Spleen (tissue), 11 donors: ENCODE measurements at regions not wholly inside any gene's neighbourhood (a gene's known extent, or its start where the extent isn't known, plus 50 kb on each side); places are given as distances from the start of the nearest gene placed in this dataset.

Source experiments
- DNase-seq: peaks from one replicate; pipeline ENCODE4 v3.0.0-alpha.2; 2020
- H3K27ac ChIP-seq, 8 donors: fragments of 200-600 bp; sonication (generic) in 7 of 8; 1 replicate in 4 of 8; 2 replicates in 4 of 8; pipeline versions ENCODE4 v1.5.0 to v1.8.0; 2016 to 2021; ENCODE audit warnings: inconsistent platforms in 4 of 8, mild to moderate bottlenecking in 4 of 8, moderate library complexity in 1 of 8
- H3K27me3 ChIP-seq, 7 donors: fragments of 200-600 bp; sonication (generic) in 6 of 7; replicated peaks in 1 of 7; 1 replicate in 4 of 7; 2 replicates in 3 of 7; pipeline versions ENCODE4 v1.5.0 to v1.8.0; 2016 to 2021; ENCODE audit warnings: inconsistent platforms in 3 of 7, mild to moderate bottlenecking in 1 of 7
- H3K36me3 ChIP-seq, 6 donors: fragments of 200-600 bp; sonication (generic) in 5 of 6; 1 replicate in 4 of 6; 2 replicates in 2 of 6; pipeline versions ENCODE4 v1.5.0 to v1.8.0; 2016 to 2021; ENCODE audit warnings: inconsistent platforms in 2 of 6
- H3K4me1 ChIP-seq, 6 donors: fragments of 200-600 bp; sonication (generic) in 5 of 6; 1 replicate in 3 of 6; 2 replicates in 3 of 6; pipeline versions ENCODE4 v1.5.0 to v1.8.0; 2016 to 2021; ENCODE audit warnings: inconsistent platforms in 3 of 6
- H3K4me3 ChIP-seq, 8 donors: fragments of 200-600 bp; sonication (generic) in 7 of 8; 1 replicate in 4 of 8; 2 replicates in 4 of 8; pipeline versions ENCODE4 v1.5.0 to v1.8.0; 2016 to 2021; ENCODE audit warnings: inconsistent platforms in 4 of 8, mild to moderate bottlenecking in 4 of 8, moderate library complexity in 2 of 8
- H3K9me3 ChIP-seq, 8 donors: fragments of 200-600 bp; sonication (generic) in 7 of 8; 1 replicate in 4 of 8; 2 replicates in 4 of 8; pipeline versions ENCODE4 v1.5.0 to v1.8.0; 2016 to 2021; ENCODE audit warnings: inconsistent platforms in 4 of 8
- POLR2A ChIP-seq, 3 donors: fragments of 450-650 bp; IDR thresholded peaks; one replicate each; pipeline ENCODE4 v1.5.1; 2017; ENCODE audit warnings: antibody characterized with exemption in 3 of 3, mild to moderate bottlenecking in 1 of 3
- POLR2AphosphoS5 ChIP-seq, 3 donors: sonication (generic); formaldehyde crosslinking; IDR thresholded peaks; one replicate each; pipeline ENCODE4 v1.5.1; 2017; ENCODE audit warnings: antibody characterized with exemption in 3 of 3
- WGBS, 5 donors: extraction: QIAGEN DNeasy Blood & Tissue Kit in 3 of 5; methylation state at CpG; one replicate each; pipeline versions ENCODE4 v1.1.5 to v1.1.7; 2013 to 2018; 5-methylcytosine and 5-hydroxymethylcytosine counted together
- intact Hi-C: fragments of 100-400 bp; cut with DNase I; formaldehyde crosslinking; loops from one replicate; pipeline ENCODE4 v1.15.0; 2023; ENCODE audit warnings: low total_unique reads
- TF ChIP-seq, protein P1 (sequence below), 11 experiments: fragments of 200-600 bp in 7 of 11; fragments of 450-650 bp in 4 of 11; sonication (generic) in 4 of 11; IDR thresholded peaks in 8 of 11; conservative IDR thresholded peaks in 3 of 11; 1 replicate in 7 of 11; 2 replicates in 4 of 11; pipeline versions ENCODE4 v1.4.0 to v1.8.0; 2016 to 2021; ENCODE audit warnings: antibody characterized with exemption in 11 of 11, inconsistent platforms in 4 of 11, mild to moderate bottlenecking in 1 of 11
- donor health status: healthy with polysubstance abuse.
- donor health status: DM: no; HTN: no; CAD: no; lungs with moderate emphysema.
- donor health status: DM: no; HTN: no; CAD: no.
- donor health status: Bipolar disorder and iron deficiency.
- donor health status: healthy.
- donor health status: DM: no; HTN: no; CAD: no.
- donor health status: DM: yes; HTN: yes; CAD: no.

DNA sequence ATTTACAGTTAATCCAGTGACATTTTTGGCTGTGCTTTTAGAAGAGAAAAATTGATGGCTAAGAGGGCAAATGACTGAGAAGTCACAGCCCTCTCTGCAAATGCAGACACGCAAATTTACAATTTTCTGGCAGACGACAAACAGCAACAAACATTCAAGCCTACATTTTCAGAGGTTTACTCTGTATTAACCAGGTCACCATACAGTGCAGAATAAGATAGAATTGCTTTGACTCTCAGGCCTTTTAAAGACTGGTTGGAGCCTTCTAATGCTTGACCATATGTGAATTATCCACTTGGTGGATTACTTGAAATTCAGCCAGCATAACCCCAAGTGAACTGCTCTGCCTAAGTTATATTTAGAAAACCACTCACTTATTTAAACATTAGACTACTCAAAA is 65.5 kb upstream of the FOXN2 start:
- no peak for DNase-seq
- Histone ChIP-seq H3K36me3 (no peaks in the 10 kb centered on the region), H3K4me3 (no peak overlapping the region), H3K9me3 (no peaks in the 10 kb centered on the region), H3K27ac (peak overlapping the region in 6 of 8 donors; percentile 8 to 84 (median 56)), H3K4me1 (peaks cover 0 to 57% (median 21%) of the 10 kb centered on the region in 6 donors), H3K27me3 (no peaks in the 10 kb centered on the region)
- WGBS, 5 donors: 66 to 86% (median 82%) methylated on average over 2 of the region's 2 CpGs
- intact Hi-C loops: no loop called here
- TF ChIP-seq, protein P1, sequence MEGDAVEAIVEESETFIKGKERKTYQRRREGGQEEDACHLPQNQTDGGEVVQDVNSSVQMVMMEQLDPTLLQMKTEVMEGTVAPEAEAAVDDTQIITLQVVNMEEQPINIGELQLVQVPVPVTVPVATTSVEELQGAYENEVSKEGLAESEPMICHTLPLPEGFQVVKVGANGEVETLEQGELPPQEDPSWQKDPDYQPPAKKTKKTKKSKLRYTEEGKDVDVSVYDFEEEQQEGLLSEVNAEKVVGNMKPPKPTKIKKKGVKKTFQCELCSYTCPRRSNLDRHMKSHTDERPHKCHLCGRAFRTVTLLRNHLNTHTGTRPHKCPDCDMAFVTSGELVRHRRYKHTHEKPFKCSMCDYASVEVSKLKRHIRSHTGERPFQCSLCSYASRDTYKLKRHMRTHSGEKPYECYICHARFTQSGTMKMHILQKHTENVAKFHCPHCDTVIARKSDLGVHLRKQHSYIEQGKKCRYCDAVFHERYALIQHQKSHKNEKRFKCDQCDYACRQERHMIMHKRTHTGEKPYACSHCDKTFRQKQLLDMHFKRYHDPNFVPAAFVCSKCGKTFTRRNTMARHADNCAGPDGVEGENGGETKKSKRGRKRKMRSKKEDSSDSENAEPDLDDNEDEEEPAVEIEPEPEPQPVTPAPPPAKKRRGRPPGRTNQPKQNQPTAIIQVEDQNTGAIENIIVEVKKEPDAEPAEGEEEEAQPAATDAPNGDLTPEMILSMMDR (IDR thresholded peaks at IDR 0.05 in 8 of 11, conservative IDR thresholded peaks at IDR 0.05 in 3 of 11): no peak
- TF ChIP-seq POLR2AphosphoS5 (IDR thresholded peaks at IDR 0.05) (no peak), POLR2A (IDR thresholded peaks at IDR 0.05) (no peak)

DNA sequence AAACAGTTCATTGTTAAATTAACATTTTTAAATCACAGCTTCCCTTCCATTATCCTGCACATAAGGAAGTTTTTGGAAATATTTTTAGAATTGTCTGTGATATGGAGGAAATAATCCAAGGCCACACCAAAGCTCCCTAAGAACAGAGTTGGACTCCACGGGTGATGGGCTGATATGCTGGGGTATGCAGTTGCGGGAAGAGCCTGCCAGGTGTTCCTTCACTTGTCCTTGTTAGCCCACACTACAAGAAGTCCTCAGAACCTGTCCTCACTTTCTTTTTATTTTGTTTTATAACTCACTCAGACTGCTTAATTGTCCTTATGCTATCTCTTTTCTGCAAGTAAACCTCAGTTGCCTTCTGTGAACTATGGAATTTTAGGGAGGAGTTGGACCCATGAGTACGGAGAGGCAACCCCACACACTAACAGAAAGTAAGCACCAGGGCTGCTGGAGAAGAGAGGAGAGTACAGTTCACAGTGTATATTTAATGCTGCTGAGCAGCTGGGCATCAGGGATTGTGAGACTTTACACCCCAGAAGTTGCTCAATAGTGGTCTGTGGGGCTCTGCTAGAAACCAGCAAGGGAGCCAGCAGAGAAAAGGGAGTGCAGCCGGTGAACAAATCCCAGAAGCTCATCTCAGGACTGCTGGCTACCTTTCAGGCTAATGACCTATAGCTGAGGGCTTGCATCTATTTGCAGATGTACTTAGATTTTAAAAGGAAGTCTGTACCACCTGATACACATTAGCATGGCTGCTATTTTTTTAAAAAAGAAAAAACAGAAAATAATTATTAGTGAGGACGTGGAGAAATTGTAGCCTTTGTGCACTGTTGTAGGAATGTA is 64.6 kb upstream of the FOXN2 start:
- peak overlapping the region in 7 of 8 donors; percentile 4 to 84 (median 68) for H3K27ac ChIP-seq
- H3K4me1 ChIP-seq: peaks cover 0 to 63% (median 21%) of the 10 kb centered on the region in 6 donors
- no peaks in the 10 kb centered on the region for H3K27me3 ChIP-seq
- no peak for TF ChIP-seq POLR2AphosphoS5 (IDR thresholded peaks at IDR 0.05)
- TF ChIP-seq POLR2A (IDR thresholded peaks at IDR 0.05): no peak
- TF ChIP-seq, protein P1 (IDR thresholded peaks at IDR 0.05 in 8 of 11, conservative IDR thresholded peaks at IDR 0.05 in 3 of 11): no peak
- no peaks in the 10 kb centered on the region for H3K36me3 ChIP-seq
- H3K9me3 ChIP-seq: no peaks in the 10 kb centered on the region
- no peak overlapping the region for H3K4me3 ChIP-seq
- 39 to 56% (median 52%) methylated on average over 5 of the region's 5 CpGs for WGBS, 5 donors
- DNase-seq: no peak
- intact Hi-C loops: loop anchor here (10.0 kb wide), 1 partner anchor 55 kb away; no protein-coding TSS in a partner anchor

DNA sequence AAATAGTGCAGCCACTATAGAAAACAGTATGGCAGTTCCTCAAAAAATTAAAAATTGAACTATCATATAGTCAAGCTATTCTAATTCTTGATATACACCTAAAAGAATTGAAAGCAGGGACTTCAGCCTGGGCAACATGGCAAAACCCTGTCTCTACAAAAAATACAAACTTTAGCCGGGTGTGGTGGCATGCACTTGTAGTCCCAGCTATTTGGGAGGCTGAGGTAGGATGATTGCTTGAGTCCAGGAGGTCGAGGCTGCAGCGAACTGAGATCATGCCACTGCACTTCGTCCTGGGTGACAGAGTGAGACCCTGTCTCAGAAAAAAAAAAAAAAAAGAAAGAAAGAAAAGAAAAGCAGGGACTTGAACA is 64.0 kb upstream of the FOXN2 start:
- H3K27ac ChIP-seq: peak overlapping the region in 7 of 8 donors; percentile 4 to 84 (median 68)
- no peaks in the 10 kb centered on the region for H3K36me3 ChIP-seq
- peaks cover 0 to 63% (median 21%) of the 10 kb centered on the region in 6 donors for H3K4me1 ChIP-seq
- intact Hi-C loops: loop anchor here (10.0 kb wide), 1 partner anchor 54 kb away; no protein-coding TSS in a partner anchor
- WGBS, 5 donors: 86 to 98% (median 88%) methylated on average over 4 of the region's 4 CpGs
- H3K4me3 ChIP-seq: no peak overlapping the region
- no peak for DNase-seq
- H3K9me3 ChIP-seq: no peaks in the 10 kb centered on the region
- H3K27me3 ChIP-seq: no peaks in the 10 kb centered on the region
- TF ChIP-seq, protein P1 (IDR thresholded peaks at IDR 0.05 in 8 of 11, conservative IDR thresholded peaks at IDR 0.05 in 3 of 11): no peak
- TF ChIP-seq POLR2A (IDR thresholded peaks at IDR 0.05) (no peak), POLR2AphosphoS5 (IDR thresholded peaks at IDR 0.05) (no peak)

DNA sequence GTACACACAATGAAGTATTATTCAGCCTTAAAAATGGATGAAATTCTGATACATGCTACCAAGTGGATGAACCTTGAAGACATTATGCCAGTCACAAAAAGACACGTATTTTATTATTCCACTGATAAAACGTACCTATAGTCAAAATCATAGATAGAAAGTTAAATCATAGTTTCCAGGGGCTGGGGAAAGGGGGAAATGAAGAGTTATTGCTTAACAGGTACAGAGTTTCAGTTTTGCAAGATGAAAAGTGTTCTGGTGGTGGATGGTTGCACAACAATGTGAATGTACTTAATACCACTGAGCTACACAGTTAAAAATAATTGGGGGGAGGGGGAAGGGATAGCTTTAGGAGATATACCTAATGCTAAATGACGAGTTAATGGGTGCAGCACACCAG is 63.5 kb upstream of the FOXN2 start:
- Histone ChIP-seq H3K4me3 (no peak overlapping the region), H3K36me3 (no peaks in the 10 kb centered on the region), H3K9me3 (no peaks in the 10 kb centered on the region), H3K27me3 (no peaks in the 10 kb centered on the region), H3K27ac (peak overlapping the region in 6 of 8 donors; percentile 22 to 84 (median 71)), H3K4me1 (peaks cover 0 to 63% (median 21%) of the 10 kb centered on the region in 6 donors)
- intact Hi-C loops: loop anchor here (10.0 kb wide), 1 partner anchor 54 kb away; no protein-coding TSS in a partner anchor
- 34 to 69% (median 54%) methylated on average over 3 of the region's 3 CpGs for WGBS, 5 donors
- DNase-seq: no peak
- TF ChIP-seq POLR2AphosphoS5 (IDR thresholded peaks at IDR 0.05): no peak
- no peak for TF ChIP-seq POLR2A (IDR thresholded peaks at IDR 0.05)
- TF ChIP-seq, protein P1 (IDR thresholded peaks at IDR 0.05 in 8 of 11, conservative IDR thresholded peaks at IDR 0.05 in 3 of 11): no peak
